K562 (cell line): ENCODE measurements at regions not wholly inside any gene's neighbourhood (a gene's known extent, or its start where the extent isn't known, plus 50 kb on each side); places are given as distances from the start of the nearest gene placed in this dataset.

Experiments
- ATAC-seq: fragments of 200-7000 bp; cut with Tn5 transposase; 3 replicates; pipeline ENCODE4 v1.9.1; 2020; ENCODE audit warnings: moderate library complexity
- BruUV-seq: library from RNA; stranded (reverse); fragments of 400-500 nt; replicated peaks from 2 replicates; lab custom pipeline; 2021; lab: Mats Ljungman, UMichigan
- CTCF ChIA-PET: fragments of 300-600 bp; formaldehyde crosslinking; extraction: SDS; loops from one replicate; lab custom pipeline; 2021; ENCODE audit warnings: low intra/inter-chr PET ratio; lab: Yijun Ruan, JAX
- POLR2A ChIA-PET: fragments of 300-600, 350-650 bp; sonication (Branson Sonifier 250); formaldehyde crosslinking; extraction: SDS; loops from one replicate; lab custom pipeline; 2021; ENCODE audit warnings: antibody characterized with exemption, inconsistent platforms; lab: Yijun Ruan, JAX
- DNase-seq, 4 experiments: peaks; one replicate each; pipeline versions ENCODE4 v3.0.0 to v3.0.0-alpha.2; 2011 to 2018; ENCODE audit warnings: low spot score in 3 of 4, mixed read lengths in 3 of 4; ENCODE audit errors: extremely low read depth in 1 of 4
- FAIRE-seq: peaks from 2 replicates; lab custom pipeline; 2011; peaks lifted over from hg19 to GRCh38; lab: Jason Lieb, UNC
- H2AFZ ChIP-seq: 2 replicates; pipeline ENCODE4 v1.6.0; 2011; ENCODE audit warnings: low read depth, low read length, control low read depth, inconsistent platforms
- H3K27ac ChIP-seq: fragments of 200-600 bp; 3 replicates; pipeline ENCODE4 v1.8.0; 2011; ENCODE audit warnings: low read depth, mild to moderate bottlenecking, control low read depth, inconsistent platforms, low read length, moderate library complexity, mixed read lengths; ENCODE audit errors: extremely low read depth
- H3K27me3 ChIP-seq, 2 experiments: fragments of 300-600 bp in 1 of 2; 2 replicates in 1 of 2; 3 replicates in 1 of 2; pipeline versions ENCODE4 v1.6.0 to v1.8.0; 2011; ENCODE audit warnings: inconsistent platforms in 2 of 2, low read length in 2 of 2, mild to moderate bottlenecking in 1 of 2, mixed read lengths in 1 of 2, moderate library complexity in 1 of 2; ENCODE audit not compliant: control insufficient read depth in 2 of 2, insufficient read depth in 2 of 2
- H3K36me3 ChIP-seq: fragments of 300-600 bp; 3 replicates; pipeline ENCODE4 v1.8.0; 2011; ENCODE audit warnings: mild to moderate bottlenecking, low read length, inconsistent platforms; ENCODE audit not compliant: control insufficient read depth, insufficient read depth
- H3K4me1 ChIP-seq, 2 experiments: fragments of 200-600 bp in 1 of 2; replicated peaks in 1 of 2; 2 replicates in 1 of 2; 3 replicates in 1 of 2; pipeline versions ENCODE4 v1.5.1 to v1.8.0; 2011; ENCODE audit warnings: inconsistent platforms in 2 of 2, low read length in 2 of 2, mild to moderate bottlenecking in 1 of 2, mixed read lengths in 1 of 2, moderate library complexity in 1 of 2; ENCODE audit not compliant: control insufficient read depth in 2 of 2, insufficient read depth in 2 of 2
- H3K4me2 ChIP-seq: 2 replicates; pipeline ENCODE4 v1.6.1; 2011; ENCODE audit warnings: low read length, control low read depth, inconsistent platforms, mixed read lengths; ENCODE audit not compliant: insufficient read depth
- H3K4me3 ChIP-seq: fragments of 200-600 bp; sonication (generic), shearing (Covaris generic); 2 replicates; pipeline ENCODE4 v1.5.1; 2016; ENCODE audit warnings: control low read depth, inconsistent platforms
- H3K79me2 ChIP-seq: fragments of 200-600 bp; 3 replicates; pipeline ENCODE4 v1.8.0; 2011; ENCODE audit warnings: low read length, inconsistent platforms; ENCODE audit not compliant: control insufficient read depth, insufficient read depth
- H3K9ac ChIP-seq, 2 experiments: 2 replicates each; pipeline versions ENCODE4 v1.6.0 to v1.6.1; 2011; ENCODE audit warnings: low read depth in 2 of 2, low read length in 2 of 2, control low read depth in 1 of 2, inconsistent platforms in 1 of 2, mild to moderate bottlenecking in 1 of 2, mixed read lengths in 1 of 2; ENCODE audit not compliant: insufficient read depth in 1 of 2
- H3K9me1 ChIP-seq: one replicate; pipeline ENCODE4 v1.6.0; 2011; ENCODE audit warnings: inconsistent platforms, mild to moderate bottlenecking, low read length, moderate library complexity; ENCODE audit not compliant: control insufficient read depth, insufficient read depth
- H3K9me3 ChIP-seq: replicated peaks from 2 replicates; pipeline ENCODE4 v1.5.1; 2011; ENCODE audit warnings: low read depth, low read length, inconsistent platforms; ENCODE audit not compliant: control insufficient read depth, insufficient read depth
- H4K20me1 ChIP-seq: replicated peaks from 2 replicates; pipeline ENCODE4 v1.6.1; 2011; ENCODE audit warnings: low read length, inconsistent platforms, mixed read lengths; ENCODE audit not compliant: control insufficient read depth, insufficient read depth
- ARID2 ChIP-seq: fragments of 450-650 bp; IDR thresholded peaks from 2 replicates; pipeline ENCODE4 v1.6.1; 2017; ENCODE audit warnings: antibody characterized with exemption, mild to moderate bottlenecking
- CREM ChIP-seq: IDR thresholded peaks from 2 replicates; pipeline ENCODE4 v1.6.1; 2014; ENCODE audit warnings: antibody characterized with exemption, low read depth
- ELF4 ChIP-seq: fragments of 450-650 bp; formaldehyde crosslinking; IDR thresholded peaks from 2 replicates; pipeline ENCODE4 v1.4.0; 2022; ENCODE audit warnings: missing genetic modification characterization
- HIVEP1 ChIP-seq: fragments of 250-450 bp; sonication (Bioruptor Pico); IDR thresholded peaks from 2 replicates; pipeline ENCODE4 v1.4.0; 2020; ENCODE audit warnings: mild to moderate bottlenecking
- PCBP1 ChIP-seq: fragments of 200-400 bp; formaldehyde crosslinking; IDR thresholded peaks from 2 replicates; pipeline ENCODE4 v1.6.1; 2018; ENCODE audit warnings: mild to moderate bottlenecking, low read depth, low read length; ENCODE audit not compliant: poor library complexity, severe bottlenecking
- SMARCA5 ChIP-seq: fragments of 450-650 bp; IDR thresholded peaks from 2 replicates; pipeline ENCODE4 v1.6.1; 2016
- USF1 ChIP-seq: sonication (generic); formaldehyde crosslinking; IDR thresholded peaks from 2 replicates; pipeline ENCODE4 v1.9.0; 2022; ENCODE audit warnings: mild to moderate bottlenecking, missing genetic modification reagents
- ZNF23 ChIP-seq: fragments of 250-450 bp; sonication (Bioruptor Pico); IDR thresholded peaks from 2 replicates; pipeline ENCODE4 v1.4.0; 2020; ENCODE audit warnings: mild to moderate bottlenecking
- WGBS: fragments of 100-300 bp; shearing (Covaris generic); methylation state at CpG from one replicate; pipeline ENCODE4 v1.1.6; 2016; ENCODE audit warnings: low coverage, mixed read lengths; ENCODE audit not compliant: insufficient coverage; ENCODE audit errors: missing lambda C conversion rate; 5-methylcytosine and 5-hydroxymethylcytosine counted together
- in situ Hi-C: fragments of 300-500 bp; cut with MboI; formaldehyde crosslinking; loops from 4 replicates; pipeline ENCODE4 v1.15.0; 2018; ENCODE audit warnings: inconsistent platforms, mixed read lengths
- intact Hi-C: fragments of 100-400 bp; cut with micrococcal nuclease; formaldehyde crosslinking; loops from 2 replicates; pipeline ENCODE4 v1.14.2; 2022

- 0% methylated on average over 1 of the region's 1 CpG for whole genome bisulfite sequencing
- no peak overlapping the region for H3K4me3 ChIP-seq
- ChIA-PET CTCF (no interaction called here), POLR2A (no interaction called here)
- TF ChIP-seq ELF4 (CRISPR knock-in tag) (no peak), ARID2 (no peak), SMARCA5 (no peak), HIVEP1 (CRISPR knock-in tag) (no peak), PCBP1 (no peak), USF1 (CRISPR knock-in tag) (no peak), CREM (no peak), ZNF23 (CRISPR knock-in tag) (no peak)
- BruUV-seq, result no TSS peak
- in situ Hi-C loops, result no loop called here
- no peaks in the 10 kb centered on the region for H3K79me2 ChIP-seq
- H4K20me1 ChIP-seq, result no peaks in the 10 kb centered on the region
- H3K27me3 ChIP-seq, result no peaks in the 10 kb centered on the region
- H3K4me1 ChIP-seq, result no peaks in the 10 kb centered on the region
- no peaks in the 10 kb centered on the region for H3K9me1 ChIP-seq
- FAIRE-seq, result no peak
- intact Hi-C loops, result no loop called here
- no peaks in the 10 kb centered on the region for H3K36me3 ChIP-seq
- no peak for ATAC-seq
- no peak for DNase-seq
- no peak overlapping the region for H2AFZ ChIP-seq
- H3K9me3 ChIP-seq, result no peaks in the 10 kb centered on the region
- H3K9ac ChIP-seq, result no peak overlapping the region
- H3K27ac ChIP-seq, result no peak overlapping the region
- no peak overlapping the region for H3K4me2 ChIP-seq
Measured at GRCh38 chr4:179292468-179292867, 1850.2 kb upstream of the AGA start.
